PC-9 (cell line): ENCODE measurements at regions not wholly inside any gene's neighbourhood (a gene's known extent, or its start where the extent isn't known, plus 50 kb on each side); places are given as distances from the start of the nearest gene placed in this dataset.

Source experiments
- BruUV-seq: library from RNA; stranded (reverse); fragments of 400-500 nt; replicated peaks from 2 replicates; lab custom pipeline; 2021; lab: Mats Ljungman, UMichigan
- CTCF ChIA-PET: fragments of 300-600 bp; sonication (Branson Sonifier 250); formaldehyde crosslinking; loops from one replicate; lab custom pipeline; 2022; ENCODE audit warnings: antibody characterized with exemption; lab: Charles Lee
- POLR2A ChIA-PET: fragments of 300-600 bp; sonication (Branson Sonifier 250); formaldehyde crosslinking; loops from one replicate; lab custom pipeline; 2022; ENCODE audit warnings: antibody characterized with exemption; ENCODE audit not compliant: unreplicated experiment; lab: Charles Lee
- DNase-seq, 2 experiments: peaks; one replicate each; pipeline versions ENCODE4 v3.0.0 to v3.0.0-alpha.2; 2015 to 2022; ENCODE audit warnings: mixed read lengths in 1 of 2
- H2AFZ ChIP-seq: fragments of 200-600 bp; sonication (generic); 2 replicates; pipeline ENCODE4 v1.8.1; 2017; ENCODE audit warnings: antibody characterized with exemption
- H3F3A ChIP-seq: fragments of 200-600 bp; sonication (generic); 2 replicates; pipeline ENCODE4 v1.8.1; 2017; ENCODE audit warnings: antibody characterized with exemption, mild to moderate bottlenecking, low read depth; ENCODE audit not compliant: insufficient read depth
- H3K27ac ChIP-seq: fragments of 200-600 bp; sonication (generic); 2 replicates; pipeline ENCODE4 v1.6.1; 2016; ENCODE audit warnings: mixed run types
- H3K27me3 ChIP-seq: fragments of 200-600 bp; sonication (generic); 2 replicates; pipeline ENCODE4 v1.6.1; 2016; ENCODE audit warnings: low read depth, mixed run types; ENCODE audit not compliant: insufficient read depth
- H3K36me3 ChIP-seq: fragments of 200-600 bp; sonication (generic); 2 replicates; pipeline ENCODE4 v1.6.1; 2016; ENCODE audit warnings: low read depth, mixed run types
- H3K4me1 ChIP-seq: fragments of 200-600 bp; sonication (generic); replicated peaks from 2 replicates; pipeline ENCODE4 v1.6.1; 2016; ENCODE audit warnings: mixed run types; ENCODE audit not compliant: insufficient read depth
- H3K4me2 ChIP-seq: fragments of 200-600 bp; sonication (generic); 2 replicates; pipeline ENCODE4 v1.6.1; 2017; ENCODE audit warnings: mixed run types
- H3K4me3 ChIP-seq: fragments of 200-600 bp; sonication (generic); 2 replicates; pipeline ENCODE4 v1.6.1; 2016; ENCODE audit warnings: mixed run types
- H3K79me2 ChIP-seq: fragments of 200-600 bp; sonication (generic); 2 replicates; pipeline ENCODE4 v1.6.1; 2017; ENCODE audit warnings: low read depth, mixed run types
- H3K9me2 ChIP-seq: fragments of 200-600 bp; sonication (generic); 2 replicates; pipeline ENCODE4 v1.8.1; 2017; ENCODE audit warnings: mild to moderate bottlenecking; ENCODE audit not compliant: insufficient read depth
- H3K9me3 ChIP-seq: fragments of 200-600 bp; sonication (generic); 2 replicates; pipeline ENCODE4 v1.8.1; 2016; ENCODE audit warnings: low read depth; ENCODE audit not compliant: insufficient read depth
- H4K20me1 ChIP-seq: fragments of 200-600 bp; sonication (generic); 2 replicates; pipeline ENCODE4 v1.8.1; 2017; ENCODE audit not compliant: insufficient read depth
- CTCF ChIP-seq: fragments of 200-600 bp; sonication (generic); conservative IDR thresholded peaks from 2 replicates; pipeline ENCODE4 v1.6.1; 2017; ENCODE audit warnings: mixed run types, antibody characterized with exemption, mild to moderate bottlenecking, moderate library complexity
- EZH2 ChIP-seq: fragments of 200-600 bp; sonication (generic); IDR thresholded peaks from 2 replicates; pipeline ENCODE4 v1.8.0; 2017; ENCODE audit warnings: antibody characterized with exemption, low read depth
- intact Hi-C: fragments of 100-400 bp; cut with micrococcal nuclease; formaldehyde crosslinking; loops from one replicate; pipeline ENCODE4 v1.10.0; 2022; ENCODE audit not compliant: unreplicated experiment

GRCh38 chr22:34486381-34486780 lies 566.1 kb upstream of the LARGE1 start:
- BruUV-seq = no TSS peak
- no peak overlapping the region for H2AFZ ChIP-seq
- no peak for TF ChIP-seq EZH2
- no peak for TF ChIP-seq CTCF
- DNase-seq = no peak
- no peaks in the 10 kb centered on the region for H3K9me2 ChIP-seq
- no peaks in the 10 kb centered on the region for H3K4me1 ChIP-seq
- H3K27ac ChIP-seq = no peak overlapping the region
- CTCF ChIA-PET = no interaction called here
- H4K20me1 ChIP-seq = no peaks in the 10 kb centered on the region
- no peaks in the 10 kb centered on the region for H3K36me3 ChIP-seq
- no peaks in the 10 kb centered on the region for H3F3A ChIP-seq
- H3K27me3 ChIP-seq = no peaks in the 10 kb centered on the region
- no peak overlapping the region for H3K4me2 ChIP-seq
- no peaks in the 10 kb centered on the region for H3K9me3 ChIP-seq
- intact Hi-C loops = no loop called here
- no peak overlapping the region for H3K4me3 ChIP-seq
- no peaks in the 10 kb centered on the region for H3K79me2 ChIP-seq
- POLR2A ChIA-PET = no interaction called here

DNA sequence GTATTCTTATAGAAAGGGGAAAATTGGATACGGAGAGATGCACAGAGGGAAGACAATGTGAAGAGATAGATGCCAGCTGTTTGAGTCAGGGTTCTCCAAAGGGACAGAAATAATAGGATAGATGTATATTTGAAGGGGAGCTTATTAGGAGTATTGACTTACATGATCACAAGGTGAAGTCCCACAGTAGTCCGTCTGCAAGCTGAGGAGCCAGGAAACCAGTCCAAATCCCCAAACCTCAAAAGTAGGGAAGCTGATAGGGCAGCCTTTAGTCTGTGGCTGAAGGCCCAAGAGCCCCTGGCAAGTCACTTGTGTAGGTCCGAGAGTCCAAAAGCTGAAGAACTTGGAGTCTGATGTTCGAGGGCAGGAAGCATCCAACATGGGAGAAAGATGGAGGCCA lies 569.6 kb upstream of the LARGE1 start:
- H4K20me1 ChIP-seq = no peaks in the 10 kb centered on the region
- no peaks in the 10 kb centered on the region for H3K79me2 ChIP-seq
- no peak overlapping the region for H3K4me2 ChIP-seq
- no peaks in the 10 kb centered on the region for H3K4me1 ChIP-seq
- H3K36me3 ChIP-seq = no peaks in the 10 kb centered on the region
- ChIA-PET CTCF (no interaction called here), POLR2A (no interaction called here)
- H2AFZ ChIP-seq = no peak overlapping the region
- no peaks in the 10 kb centered on the region for H3K9me2 ChIP-seq
- no peak overlapping the region for H3K4me3 ChIP-seq
- TF ChIP-seq EZH2 = no peak
- no peaks in the 10 kb centered on the region for H3K9me3 ChIP-seq
- H3K27ac ChIP-seq = no peak overlapping the region
- no peak for DNase-seq
- no peaks in the 10 kb centered on the region for H3K27me3 ChIP-seq
- intact Hi-C loops = no loop called here
- BruUV-seq = no TSS peak
- H3F3A ChIP-seq = no peaks in the 10 kb centered on the region

GRCh38 chr22:34490886-34491285 lies 570.6 kb upstream of the LARGE1 start:
- CTCF ChIA-PET = no interaction called here
- no peaks in the 10 kb centered on the region for H3K36me3 ChIP-seq
- H3K79me2 ChIP-seq = no peaks in the 10 kb centered on the region
- no peaks in the 10 kb centered on the region for H3K9me3 ChIP-seq
- no peaks in the 10 kb centered on the region for H3F3A ChIP-seq
- no peak overlapping the region for H3K27ac ChIP-seq
- no peaks in the 10 kb centered on the region for H4K20me1 ChIP-seq
- POLR2A ChIA-PET = no interaction called here
- H3K4me2 ChIP-seq = no peak overlapping the region
- no peak for DNase-seq
- H3K4me3 ChIP-seq = no peak overlapping the region
- no peaks in the 10 kb centered on the region for H3K4me1 ChIP-seq
- intact Hi-C loops = no loop called here
- TF ChIP-seq CTCF (no peak), EZH2 (no peak)
- no peak overlapping the region for H2AFZ ChIP-seq
- H3K27me3 ChIP-seq = no peaks in the 10 kb centered on the region
- H3K9me2 ChIP-seq = no peaks in the 10 kb centered on the region
- BruUV-seq = no TSS peak

- BruUV-seq = no TSS peak
- CTCF ChIA-PET = no interaction called here
- intact Hi-C loops = no loop called here
These were observed 572.5 kb upstream of the ISX start for GRCh38 chr22:34493486-34493885.

More at GRCh38 chr22:34493486-34493885, 572.5 kb upstream of the ISX start:
- Histone ChIP-seq H3K27ac (no peak overlapping the region), H3K4me3 (no peak overlapping the region), H3K9me2 (no peaks in the 10 kb centered on the region), H2AFZ (no peak overlapping the region), H3K27me3 (no peaks in the 10 kb centered on the region), H4K20me1 (no peaks in the 10 kb centered on the region), H3K4me2 (no peak overlapping the region), H3K79me2 (no peaks in the 10 kb centered on the region), H3F3A (no peaks in the 10 kb centered on the region), H3K4me1 (no peaks in the 10 kb centered on the region), H3K9me3 (no peaks in the 10 kb centered on the region), H3K36me3 (no peaks in the 10 kb centered on the region)
- TF ChIP-seq CTCF = no peak
- no peak for TF ChIP-seq EZH2
- POLR2A ChIA-PET = no interaction called here
- no peak for DNase-seq
